BLaER1 treated with 17β-estradiol and CSF1 and Interleukin-3, amounts not matched to agents 10 nM and 100 nM (cell line): ENCODE measurements at regions not wholly inside any gene's neighbourhood (a gene's known extent, or its start where the extent isn't known, plus 50 kb on each side); places are given as distances from the start of the nearest gene placed in this dataset.

Experiments
- H3K27ac ChIP-seq, 11 experiments: shearing (Covaris generic); formaldehyde crosslinking; 2 replicates each; pipeline ENCODE4 v1.8.1; 2022
- H3K27me3 ChIP-seq, 11 experiments: shearing (Covaris generic); formaldehyde crosslinking; 2 replicates each; pipeline ENCODE4 v1.8.1; 2022
- H3K36me3 ChIP-seq, 11 experiments: shearing (Covaris generic); formaldehyde crosslinking; 2 replicates each; pipeline ENCODE4 v1.8.1; 2022
- H3K4me1 ChIP-seq, 10 experiments: shearing (Covaris generic); formaldehyde crosslinking; 2 replicates each; pipeline ENCODE4 v1.8.1; 2022
- H3K4me2 ChIP-seq, 11 experiments: shearing (Covaris generic); formaldehyde crosslinking; 2 replicates each; pipeline ENCODE4 v1.8.1; 2022
- H3K4me3 ChIP-seq, 10 experiments: shearing (Covaris generic); formaldehyde crosslinking; 2 replicates each; pipeline ENCODE4 v1.8.1; 2022
- H3K9ac ChIP-seq, 11 experiments: shearing (Covaris generic); formaldehyde crosslinking; 2 replicates each; pipeline ENCODE4 v1.8.1; 2022
- H3K9me3 ChIP-seq, 11 experiments: shearing (Covaris generic); formaldehyde crosslinking; replicated peaks in 1 of 11; 2 replicates each; pipeline ENCODE4 v1.8.1; 2022
- H4K20me1 ChIP-seq, 11 experiments: shearing (Covaris generic); formaldehyde crosslinking; 2 replicates each; pipeline ENCODE4 v1.8.1; 2022
- Cebpa-rat ChIP-seq, 11 experiments: shearing (Covaris generic); IDR thresholded peaks; 2 replicates each; pipeline ENCODE4 v1.8.1; 2022

- Histone ChIP-seq H3K4me2 (peak overlapping the region; percentile 33 to 71 (median 47); a peak in 21 of 22 replicates), H4K20me1 (no peaks in the 10 kb centered on the region), H3K4me1 (peaks cover 6 to 16% (median 11%) of the 10 kb centered on the region in 10 experiments; a peak in 16 of 20 replicates), H3K27ac (no peak overlapping the region), H3K27me3 (no peaks in the 10 kb centered on the region), H3K36me3 (no peaks in the 10 kb centered on the region), H3K9ac (peak overlapping the region in 1 of 11 experiments; percentile 12; a peak in 1 of 22 replicates), H3K4me3 (no peak overlapping the region; a peak in 1 of 20 replicates), H3K9me3 (no peaks in the 10 kb centered on the region)
- TF ChIP-seq Cebpa-rat (IDR thresholded peaks at IDR 0.05) = no peak
Measured at GRCh38 chr13:50152224-50152623, 137.0 kb downstream of the KCNRG start.

- Histone ChIP-seq H3K36me3 (no peaks in the 10 kb centered on the region), H3K4me3 (no peak overlapping the region), H3K9me3 (no peaks in the 10 kb centered on the region), H3K27me3 (no peaks in the 10 kb centered on the region), H4K20me1 (no peaks in the 10 kb centered on the region), H3K4me2 (peak overlapping the region; percentile 33 to 71 (median 47); a peak in 21 of 22 replicates), H3K27ac (no peak overlapping the region), H3K4me1 (peaks cover 6 to 16% (median 11%) of the 10 kb centered on the region in 10 experiments; a peak in 16 of 20 replicates), H3K9ac (no peak overlapping the region; a peak in 1 of 22 replicates)
- no peak for TF ChIP-seq Cebpa-rat (IDR thresholded peaks at IDR 0.05)
Measured at GRCh38 chr13:50152655-50153309, 137.5 kb downstream of the KCNRG start.

GRCh38 chr13:50153401-50153800, 138.2 kb downstream of the KCNRG start:
- Histone ChIP-seq H3K4me1 (peaks cover 6 to 16% (median 11%) of the 10 kb centered on the region in 10 experiments; a peak in 16 of 20 replicates), H3K9me3 (no peaks in the 10 kb centered on the region), H3K27me3 (no peaks in the 10 kb centered on the region), H3K27ac (no peak overlapping the region), H3K9ac (no peak overlapping the region), H3K4me3 (no peak overlapping the region), H3K4me2 (peak overlapping the region; percentile 33 to 71 (median 47); a peak in 16 of 22 replicates), H3K36me3 (no peaks in the 10 kb centered on the region), H4K20me1 (no peaks in the 10 kb centered on the region)
- TF ChIP-seq Cebpa-rat (IDR thresholded peaks at IDR 0.05) = no peak

GRCh38 chr13:50153876-50154275, 138.6 kb downstream of the KCNRG start:
- peaks cover 6 to 16% (median 11%) of the 10 kb centered on the region in 10 experiments; a peak in 16 of 20 replicates for H3K4me1 ChIP-seq
- no peak overlapping the region for H3K4me2 ChIP-seq
- no peak overlapping the region for H3K9ac ChIP-seq
- no peak for TF ChIP-seq Cebpa-rat (IDR thresholded peaks at IDR 0.05)
- no peaks in the 10 kb centered on the region for H3K9me3 ChIP-seq
- no peaks in the 10 kb centered on the region for H3K36me3 ChIP-seq
- H3K27me3 ChIP-seq = no peaks in the 10 kb centered on the region
- H4K20me1 ChIP-seq = no peaks in the 10 kb centered on the region
- H3K27ac ChIP-seq = no peak overlapping the region
- no peak overlapping the region for H3K4me3 ChIP-seq

GRCh38 chr13:50154697-50155096, 139.5 kb downstream of the KCNRG start:
- H3K27ac ChIP-seq = no peak overlapping the region
- no peaks in the 10 kb centered on the region for H3K36me3 ChIP-seq
- H3K4me1 ChIP-seq = peaks cover 8 to 16% (median 12%) of the 10 kb centered on the region in 10 experiments; a peak in 17 of 20 replicates
- H3K27me3 ChIP-seq = no peaks in the 10 kb centered on the region
- H3K4me3 ChIP-seq = no peak overlapping the region
- H4K20me1 ChIP-seq = no peaks in the 10 kb centered on the region
- no peak for TF ChIP-seq Cebpa-rat (IDR thresholded peaks at IDR 0.05)
- no peaks in the 10 kb centered on the region for H3K9me3 ChIP-seq
- H3K9ac ChIP-seq = no peak overlapping the region
- no peak overlapping the region for H3K4me2 ChIP-seq

GRCh38 chr13:50156140-50156539, 140.9 kb downstream of the KCNRG start:
- Histone ChIP-seq H3K4me1 (peaks cover 8 to 17% (median 14%) of the 10 kb centered on the region in 10 experiments; a peak in 17 of 20 replicates), H3K4me3 (no peak overlapping the region), H3K36me3 (no peaks in the 10 kb centered on the region), H3K27ac (no peak overlapping the region), H3K9ac (no peak overlapping the region), H3K9me3 (no peaks in the 10 kb centered on the region; a peak in 2 of 22 replicates), H4K20me1 (no peaks in the 10 kb centered on the region), H3K27me3 (no peaks in the 10 kb centered on the region), H3K4me2 (no peak overlapping the region)
- no peak for TF ChIP-seq Cebpa-rat (IDR thresholded peaks at IDR 0.05)

GRCh38 chr13:50156561-50157127, 141.4 kb downstream of the KCNRG start:
- H3K9me3 ChIP-seq = no peaks in the 10 kb centered on the region; a peak in 2 of 22 replicates
- TF ChIP-seq Cebpa-rat (IDR thresholded peaks at IDR 0.05) = no peak
- H3K4me1 ChIP-seq = peaks cover 8 to 17% (median 14%) of the 10 kb centered on the region in 10 experiments; a peak in 17 of 20 replicates
- no peaks in the 10 kb centered on the region for H3K27me3 ChIP-seq
- H3K36me3 ChIP-seq = no peaks in the 10 kb centered on the region
- no peak overlapping the region for H3K9ac ChIP-seq
- no peak overlapping the region for H3K27ac ChIP-seq
- no peaks in the 10 kb centered on the region for H4K20me1 ChIP-seq
- no peak overlapping the region for H3K4me2 ChIP-seq
- H3K4me3 ChIP-seq = no peak overlapping the region

GRCh38 chr13:50158385-50159165, 143.3 kb downstream of the KCNRG start:
- H3K4me1 ChIP-seq = peaks cover 0 to 10% (median 0%) of the 10 kb centered on the region in 10 experiments; a peak in 4 of 20 replicates
- H3K4me2 ChIP-seq = peak overlapping the region in 2 of 11 experiments; percentile 3 to 14; a peak in 3 of 22 replicates
- H3K27me3 ChIP-seq = no peaks in the 10 kb centered on the region
- H3K27ac ChIP-seq = no peak overlapping the region
- no peaks in the 10 kb centered on the region for H3K36me3 ChIP-seq
- no peaks in the 10 kb centered on the region; a peak in 2 of 22 replicates for H3K9me3 ChIP-seq
- no peak overlapping the region for H3K9ac ChIP-seq
- no peak overlapping the region for H3K4me3 ChIP-seq
- no peak for TF ChIP-seq Cebpa-rat (IDR thresholded peaks at IDR 0.05)
- H4K20me1 ChIP-seq = no peaks in the 10 kb centered on the region

- H3K4me2 ChIP-seq = peak overlapping the region in 2 of 11 experiments; percentile 2 to 25; a peak in 4 of 22 replicates
- H3K27me3 ChIP-seq = no peaks in the 10 kb centered on the region
- no peak overlapping the region for H3K9ac ChIP-seq
- no peak for TF ChIP-seq Cebpa-rat (IDR thresholded peaks at IDR 0.05)
- peaks cover 0 to 10% (median 0%) of the 10 kb centered on the region in 10 experiments; a peak in 4 of 20 replicates for H3K4me1 ChIP-seq
- H4K20me1 ChIP-seq = no peaks in the 10 kb centered on the region
- no peak overlapping the region for H3K4me3 ChIP-seq
- peaks cover 0 to 4% (median 0%) of the 10 kb centered on the region in 11 experiments; a peak in 2 of 22 replicates for H3K9me3 ChIP-seq
- H3K36me3 ChIP-seq = no peaks in the 10 kb centered on the region
- no peak overlapping the region for H3K27ac ChIP-seq
Measured at GRCh38 chr13:50159607-50160006, 144.4 kb downstream of the KCNRG start.
